CD4-positive, alpha-beta T cell treated with Interleukin-15 for 4 hours (primary cell): ENCODE measurements at regions not wholly inside any gene's neighbourhood (a gene's known extent, or its start where the extent isn't known, plus 50 kb on each side); places are given as distances from the start of the nearest gene placed in this dataset.
"Not testable (repeated sequence)": the region's sequence is repeated elsewhere in the genome, so short reads cannot be mapped to it uniquely, and the experiment has no call there.

ENCODE experiments used
- DNase-seq: peaks from one replicate; pipeline ENCODE4 v3.0.0-alpha.2; 2020; ENCODE audit warnings: low spot score

- no peak for DNase-seq
Measured at GRCh38 chr1:112818990-112819689, 104.0 kb upstream of the PPM1J start.

GRCh38 chr1:112817555-112818373, 102.6 kb upstream of the PPM1J start:
- no peak for DNase-seq

GRCh38 chr1:112815376-112815775, 100.2 kb upstream of the PPM1J start:
- no peak for DNase-seq

- DNase-seq, result not testable (repeated sequence)
Measured at GRCh38 chr1:112814645-112815044, 99.5 kb upstream of the PPM1J start.

- DNase-seq, result peak; percentile 45
Measured at GRCh38 chr1:112808861-112809684, 93.9 kb upstream of the PPM1J start.

GRCh38 chr1:112807999-112808398, 92.9 kb upstream of the PPM1J start:
- no peak for DNase-seq

GRCh38 chr1:112807117-112807516, 92.0 kb upstream of the PPM1J start:
- no peak for DNase-seq

- DNase-seq, result no peak
Measured at GRCh38 chr1:112806090-112806642, 91.0 kb upstream of the PPM1J start.

GRCh38 chr1:112805155-112805853, 90.2 kb upstream of the PPM1J start:
- DNase-seq, result no peak

- DNase-seq, result peak; percentile 27
Measured at GRCh38 chr1:112803906-112804762, 89.0 kb upstream of the PPM1J start.

GRCh38 chr1:112800289-112800688, 85.2 kb upstream of the PPM1J start:
- no peak for DNase-seq

GRCh38 chr1:112798292-112798691, 83.2 kb upstream of the PPM1J start:
- DNase-seq, result no peak

GRCh38 chr1:112797224-112797623, 82.1 kb upstream of the PPM1J start:
- no peak for DNase-seq

- DNase-seq, result no peak
Measured at GRCh38 chr1:112794654-112795239, 79.6 kb upstream of the PPM1J start.

GRCh38 chr1:112793631-112794565, 78.8 kb upstream of the PPM1J start:
- DNase-seq, result no peak

- DNase-seq, result no peak
Measured at GRCh38 chr1:112791723-112792104, 76.6 kb upstream of the PPM1J start.

GRCh38 chr1:112790920-112791722, 76.0 kb upstream of the PPM1J start:
- no peak for DNase-seq

GRCh38 chr1:112788561-112788960, 73.4 kb upstream of the PPM1J start:
- DNase-seq, result no peak
